Esophagus muscularis mucosa (tissue), 4 donors: ENCODE measurements at regions not wholly inside any gene's neighbourhood (a gene's known extent, or its start where the extent isn't known, plus 50 kb on each side); places are given as distances from the start of the nearest gene placed in this dataset.

Experiments used
- DNase-seq: peaks from one replicate; pipeline ENCODE4 v3.0.0-alpha.2; 2017; ENCODE audit errors: extremely low spot score
- H3K27ac ChIP-seq, 4 donors: fragments of 200-600 bp; sonication (generic); replicated peaks in 1 of 4; 1 replicate in 3 of 4; 2 replicates in 1 of 4; pipeline ENCODE4 v1.5.1; 2016 to 2019; ENCODE audit warnings: mild to moderate bottlenecking in 1 of 4
- H3K27me3 ChIP-seq, 4 donors: fragments of 200-600 bp; sonication (generic); one replicate each; pipeline versions ENCODE4 v1.5.1 to v1.6.0; 2016 to 2019
- H3K36me3 ChIP-seq, 4 donors: fragments of 200-600 bp; sonication (generic); one replicate each; pipeline ENCODE4 v1.5.1; 2016 to 2019
- H3K4me1 ChIP-seq, 4 donors: fragments of 200-600 bp; sonication (generic); one replicate each; pipeline ENCODE4 v1.5.1; 2016 to 2019
- H3K4me3 ChIP-seq, 4 donors: fragments of 200-600 bp; sonication (generic); 1 replicate in 2 of 4; 2 replicates in 2 of 4; pipeline ENCODE4 v1.5.1; 2016 to 2019; ENCODE audit warnings: mild to moderate bottlenecking in 4 of 4, moderate library complexity in 1 of 4
- H3K9me3 ChIP-seq, 4 donors: fragments of 200-600 bp; sonication (generic); 1 replicate in 3 of 4; 2 replicates in 1 of 4; pipeline ENCODE4 v1.5.1; 2016 to 2019
- CTCF ChIP-seq, 3 experiments: fragments of 200-600 bp in 2 of 3; fragments of 450-650 bp in 1 of 3; sonication (generic) in 2 of 3; IDR thresholded peaks; one replicate each; pipeline ENCODE4 v1.5.1; 2017 to 2019; ENCODE audit warnings: antibody characterized with exemption in 3 of 3, mild to moderate bottlenecking in 2 of 3, moderate library complexity in 1 of 3
- EP300 ChIP-seq: sonication (generic); formaldehyde crosslinking; IDR thresholded peaks from one replicate; pipeline ENCODE4 v1.6.1; 2017; ENCODE audit warnings: antibody characterized with exemption
- POLR2A ChIP-seq: fragments of 450-650 bp; IDR thresholded peaks from one replicate; pipeline ENCODE4 v1.6.1; 2017; ENCODE audit warnings: antibody characterized with exemption, moderate library complexity, mild to moderate bottlenecking, low read depth
- POLR2AphosphoS5 ChIP-seq, 2 donors: sonication (generic); formaldehyde crosslinking; IDR thresholded peaks; one replicate each; pipeline ENCODE4 v1.6.1; 2017; ENCODE audit warnings: antibody characterized with exemption in 2 of 2
- WGBS: methylation state at CpG from one replicate; pipeline ENCODE4 v1.1.5; 2018; 5-methylcytosine and 5-hydroxymethylcytosine counted together
- intact Hi-C: fragments of 100-400 bp; cut with DNase I; formaldehyde crosslinking; loops from one replicate; pipeline ENCODE4 v1.15.1; 2023

- intact Hi-C loops, result no loop called here
- no peak for DNase-seq
- Histone ChIP-seq H3K9me3 (peaks cover 0 to 13% (median 7%) of the 10 kb centered on the region in 4 donors), H3K36me3 (no peaks in the 10 kb centered on the region), H3K4me3 (no peak overlapping the region), H3K4me1 (no peaks in the 10 kb centered on the region), H3K27me3 (no peaks in the 10 kb centered on the region), H3K27ac (no peak overlapping the region)
- TF ChIP-seq CTCF (IDR thresholded peaks at IDR 0.05), result no peak
- TF ChIP-seq POLR2AphosphoS5 (IDR thresholded peaks at IDR 0.05), result no peak
- no peak for TF ChIP-seq EP300
- TF ChIP-seq POLR2A, result no peak
- WGBS, result 70% methylated on average over 4 of the region's 4 CpGs
These were observed 58.2 kb downstream of the MEX3B start for GRCh38 chr15:81987628-81988027.

GRCh38 chr15:81983497-81983896 lies 62.3 kb downstream of the MEX3B start:
- no peak overlapping the region for H3K4me3 ChIP-seq
- no peak overlapping the region for H3K27ac ChIP-seq
- intact Hi-C loops, result no loop called here
- TF ChIP-seq POLR2AphosphoS5 (IDR thresholded peaks at IDR 0.05), result no peak
- TF ChIP-seq EP300, result no peak
- TF ChIP-seq CTCF (IDR thresholded peaks at IDR 0.05), result no peak
- TF ChIP-seq POLR2A, result no peak
- no peaks in the 10 kb centered on the region for H3K36me3 ChIP-seq
- H3K9me3 ChIP-seq, result peaks cover 0 to 3% (median under 1%) of the 10 kb centered on the region in 4 donors
- no peak for DNase-seq
- no peaks in the 10 kb centered on the region for H3K4me1 ChIP-seq
- no peaks in the 10 kb centered on the region for H3K27me3 ChIP-seq
- 93% methylated on average over 10 of the region's 10 CpGs for WGBS

GRCh38 chr15:81982808-81983207 lies 63.0 kb downstream of the MEX3B start:
- H3K36me3 ChIP-seq, result no peaks in the 10 kb centered on the region
- H3K4me3 ChIP-seq, result no peak overlapping the region
- TF ChIP-seq POLR2AphosphoS5 (IDR thresholded peaks at IDR 0.05), result no peak
- 92% methylated on average over 5 of the region's 5 CpGs for WGBS
- intact Hi-C loops, result no loop called here
- no peak overlapping the region for H3K27ac ChIP-seq
- no peak for DNase-seq
- no peaks in the 10 kb centered on the region for H3K27me3 ChIP-seq
- H3K9me3 ChIP-seq, result peaks cover 0 to 10% (median 7%) of the 10 kb centered on the region in 4 donors
- no peaks in the 10 kb centered on the region for H3K4me1 ChIP-seq

- Histone ChIP-seq H3K27ac (no peak overlapping the region), H3K9me3 (peaks cover 0 to 17% (median 14%) of the 10 kb centered on the region in 4 donors), H3K4me3 (no peak overlapping the region), H3K4me1 (no peaks in the 10 kb centered on the region), H3K27me3 (no peaks in the 10 kb centered on the region), H3K36me3 (no peaks in the 10 kb centered on the region)
- WGBS, result 34% methylated on average over 3 of the region's 3 CpGs
- DNase-seq, result no peak
- intact Hi-C loops, result no loop called here
- TF ChIP-seq EP300 (no peak), POLR2AphosphoS5 (IDR thresholded peaks at IDR 0.05) (no peak), POLR2A (no peak), CTCF (IDR thresholded peaks at IDR 0.05) (no peak)
These were observed 63.9 kb downstream of the MEX3B start for GRCh38 chr15:81981908-81982307.

- Histone ChIP-seq H3K27ac (no peak overlapping the region), H3K27me3 (no peaks in the 10 kb centered on the region), H3K4me3 (no peak overlapping the region), H3K36me3 (no peaks in the 10 kb centered on the region), H3K9me3 (peaks cover 0 to 19% (median 14%) of the 10 kb centered on the region in 4 donors), H3K4me1 (no peaks in the 10 kb centered on the region)
- intact Hi-C loops, result no loop called here
- WGBS, result 100% methylated on average over 1 of the region's 1 CpG
- DNase-seq, result no peak
- no peak for TF ChIP-seq POLR2AphosphoS5 (IDR thresholded peaks at IDR 0.05)
- no peak for TF ChIP-seq EP300
- no peak for TF ChIP-seq POLR2A
- no peak for TF ChIP-seq CTCF (IDR thresholded peaks at IDR 0.05)
These were observed 68.4 kb downstream of the MEX3B start for GRCh38 chr15:81977464-81977863.
